Sigmoid colon (tissue), 6 donors: ENCODE measurements at regions not wholly inside any gene's neighbourhood (a gene's known extent, or its start where the extent isn't known, plus 50 kb on each side); places are given as distances from the start of the nearest gene placed in this dataset.

Experiments
- DNase-seq: peaks from one replicate; pipeline ENCODE4 v3.0.0-alpha.2; 2019
- H3K27ac ChIP-seq, 4 donors: fragments of 200-600 bp; sonication (generic); one replicate each; pipeline ENCODE4 v1.5.1; 2016 to 2019; ENCODE audit warnings: mild to moderate bottlenecking in 1 of 4
- H3K27me3 ChIP-seq, 3 donors: fragments of 200-600 bp; sonication (generic); one replicate each; pipeline ENCODE4 v1.5.1; 2019; ENCODE audit warnings: mild to moderate bottlenecking in 1 of 3
- H3K36me3 ChIP-seq, 4 donors: fragments of 200-600 bp; sonication (generic); one replicate each; pipeline ENCODE4 v1.5.1; 2016 to 2019
- H3K4me1 ChIP-seq, 4 donors: fragments of 200-600 bp; sonication (generic); one replicate each; pipeline ENCODE4 v1.5.1; 2017 to 2019
- H3K4me3 ChIP-seq, 4 donors: fragments of 200-600 bp; sonication (generic); one replicate each; pipeline ENCODE4 v1.5.1; 2017 to 2019; ENCODE audit warnings: mild to moderate bottlenecking in 2 of 4, moderate library complexity in 1 of 4
- H3K9me3 ChIP-seq, 4 donors: fragments of 200-600 bp in 3 of 4; sonication (generic) in 3 of 4; one replicate each; pipeline versions ENCODE4 v1.5.1 to v1.6.1; 2013 to 2019
- EP300 ChIP-seq, 4 donors: sonication (generic); formaldehyde crosslinking; IDR thresholded peaks; one replicate each; pipeline ENCODE4 v1.6.1; 2017; ENCODE audit warnings: antibody characterized with exemption in 4 of 4
- POLR2A ChIP-seq, 2 donors: fragments of 450-650 bp; IDR thresholded peaks; one replicate each; pipeline ENCODE4 v1.6.1; 2016; ENCODE audit warnings: antibody characterized with exemption in 2 of 2, mild to moderate bottlenecking in 2 of 2, moderate library complexity in 2 of 2
- POLR2AphosphoS5 ChIP-seq, 4 donors: sonication (generic); formaldehyde crosslinking; IDR thresholded peaks; one replicate each; pipeline ENCODE4 v1.6.1; 2017; ENCODE audit warnings: antibody characterized with exemption in 4 of 4
- WGBS, 2 donors: extraction: QIAGEN DNeasy Blood & Tissue Kit; methylation state at CpG; one replicate each; pipeline ENCODE4 v1.1.7; 2013; 5-methylcytosine and 5-hydroxymethylcytosine counted together
- intact Hi-C: fragments of 100-400 bp; cut with DNase I; formaldehyde crosslinking; loops from one replicate; pipeline ENCODE4 v1.15.1; 2023
- TF ChIP-seq, protein P1 (sequence below), 4 experiments: fragments of 450-650 bp in 3 of 4; fragments of 200-600 bp in 1 of 4; IDR thresholded peaks; one replicate each; pipeline ENCODE4 v1.5.1; 2016 to 2019; ENCODE audit warnings: antibody characterized with exemption in 4 of 4, mild to moderate bottlenecking in 3 of 4, moderate library complexity in 2 of 4
- donor health status: healthy with polysubstance abuse.
- donor health status: healthy.

DNA sequence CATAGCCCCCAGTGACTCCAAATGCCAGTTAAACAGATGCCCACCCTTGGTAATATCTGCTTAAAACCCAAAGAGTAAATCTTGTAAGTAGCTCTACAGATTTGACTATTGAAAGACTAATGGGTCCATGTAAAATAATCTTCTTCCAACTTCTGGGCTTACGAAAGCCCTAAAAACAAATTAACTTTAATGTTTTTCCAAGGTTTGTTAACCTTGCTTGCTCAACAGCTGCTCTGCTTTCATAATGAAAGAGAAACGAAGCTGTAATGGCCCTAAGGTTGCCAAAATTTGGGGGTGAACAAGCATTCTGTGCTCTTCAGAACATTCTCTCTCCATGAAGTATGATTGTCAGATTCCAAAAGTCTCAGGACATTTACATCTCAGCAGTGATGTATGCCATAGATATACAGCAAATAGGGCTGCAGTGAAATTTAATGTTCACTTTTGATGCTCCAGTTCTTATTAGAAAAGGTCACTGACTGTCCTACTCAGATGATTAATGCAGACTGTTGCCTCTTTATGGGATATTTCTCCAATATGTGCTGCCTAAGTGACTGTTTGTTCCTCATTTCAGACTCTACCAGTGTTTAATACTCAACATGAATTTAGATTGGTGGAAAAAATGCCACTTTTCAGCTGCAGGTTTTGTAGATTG is 436.3 kb upstream of the CHST9 start:
- H3K27ac ChIP-seq = no peak overlapping the region
- H3K4me1 ChIP-seq = no peaks in the 10 kb centered on the region
- intact Hi-C loops = no loop called here
- TF ChIP-seq, protein P1, sequence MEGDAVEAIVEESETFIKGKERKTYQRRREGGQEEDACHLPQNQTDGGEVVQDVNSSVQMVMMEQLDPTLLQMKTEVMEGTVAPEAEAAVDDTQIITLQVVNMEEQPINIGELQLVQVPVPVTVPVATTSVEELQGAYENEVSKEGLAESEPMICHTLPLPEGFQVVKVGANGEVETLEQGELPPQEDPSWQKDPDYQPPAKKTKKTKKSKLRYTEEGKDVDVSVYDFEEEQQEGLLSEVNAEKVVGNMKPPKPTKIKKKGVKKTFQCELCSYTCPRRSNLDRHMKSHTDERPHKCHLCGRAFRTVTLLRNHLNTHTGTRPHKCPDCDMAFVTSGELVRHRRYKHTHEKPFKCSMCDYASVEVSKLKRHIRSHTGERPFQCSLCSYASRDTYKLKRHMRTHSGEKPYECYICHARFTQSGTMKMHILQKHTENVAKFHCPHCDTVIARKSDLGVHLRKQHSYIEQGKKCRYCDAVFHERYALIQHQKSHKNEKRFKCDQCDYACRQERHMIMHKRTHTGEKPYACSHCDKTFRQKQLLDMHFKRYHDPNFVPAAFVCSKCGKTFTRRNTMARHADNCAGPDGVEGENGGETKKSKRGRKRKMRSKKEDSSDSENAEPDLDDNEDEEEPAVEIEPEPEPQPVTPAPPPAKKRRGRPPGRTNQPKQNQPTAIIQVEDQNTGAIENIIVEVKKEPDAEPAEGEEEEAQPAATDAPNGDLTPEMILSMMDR (IDR thresholded peaks at IDR 0.05) = no peak
- TF ChIP-seq POLR2A (IDR thresholded peaks at IDR 0.05) (no peak), POLR2AphosphoS5 (IDR thresholded peaks at IDR 0.05) (no peak), EP300 (IDR thresholded peaks at IDR 0.05) (no peak)
- no peaks in the 10 kb centered on the region for H3K36me3 ChIP-seq
- H3K9me3 ChIP-seq = no peaks in the 10 kb centered on the region
- WGBS, 2 donors = 36 to 58% methylated on average over 2 of the region's 2 CpGs
- DNase-seq = no peak
- no peak overlapping the region for H3K4me3 ChIP-seq
- H3K27me3 ChIP-seq = no peaks in the 10 kb centered on the region

DNA sequence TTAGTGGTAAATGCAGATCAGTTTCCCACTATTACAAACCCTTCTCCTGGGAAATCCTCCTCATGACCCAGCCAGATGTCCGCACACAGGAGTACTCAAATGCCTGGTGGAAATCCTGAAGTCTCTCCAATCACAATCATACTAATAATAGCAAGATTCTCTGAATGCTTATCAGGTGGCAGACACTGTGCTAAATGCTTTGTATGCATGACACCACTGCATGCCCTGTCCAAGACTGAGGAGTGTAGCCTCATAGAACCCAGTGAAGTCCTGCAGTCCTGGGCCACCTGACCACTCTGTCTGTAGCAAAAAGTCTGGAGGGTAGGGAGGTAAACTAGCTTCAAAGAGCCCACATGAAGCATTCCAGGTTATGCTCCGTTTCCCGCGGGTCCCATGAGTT is 434.8 kb upstream of the CHST9 start:
- WGBS, 2 donors = 88 to 94% methylated on average over 4 of the region's 4 CpGs
- H3K27ac ChIP-seq = no peak overlapping the region

DNA sequence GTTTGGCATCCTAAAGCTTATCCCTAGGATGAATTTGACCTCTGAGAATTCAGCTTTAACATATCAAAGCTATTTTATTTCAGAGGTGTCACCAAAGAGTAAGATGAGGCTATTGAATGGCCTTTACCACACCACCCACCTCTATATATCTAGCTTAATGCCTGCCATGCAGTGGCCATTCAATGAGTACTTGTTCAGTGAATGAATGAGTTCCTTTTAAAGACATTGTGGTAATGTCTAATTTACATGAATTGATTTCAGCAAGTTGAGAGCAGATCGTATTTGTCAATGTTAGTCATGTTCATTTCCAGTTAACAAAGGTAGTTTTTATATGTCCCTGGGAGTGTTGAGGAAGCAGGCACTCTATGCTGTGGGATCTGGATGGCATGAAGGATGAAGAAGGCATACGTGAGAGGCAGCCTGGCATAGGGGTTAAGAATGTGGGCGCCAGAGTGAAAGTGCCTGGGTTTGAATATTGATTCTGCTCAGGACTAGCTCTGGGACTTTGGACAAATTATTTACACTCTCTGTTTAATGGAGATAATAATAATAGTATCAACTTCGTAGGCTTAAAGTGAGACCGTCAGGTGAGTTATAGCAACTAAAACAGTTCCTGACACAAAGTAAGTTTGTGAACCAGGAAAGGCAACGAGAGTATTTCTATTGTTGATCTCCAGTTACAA is 434.1 kb upstream of the CHST9 start:
- no peaks in the 10 kb centered on the region for H3K36me3 ChIP-seq
- intact Hi-C loops = no loop called here
- WGBS, 2 donors = 73 to 85% methylated on average over 6 of the region's 6 CpGs
- no peaks in the 10 kb centered on the region for H3K4me1 ChIP-seq
- DNase-seq = no peak
- TF ChIP-seq POLR2AphosphoS5 (IDR thresholded peaks at IDR 0.05) (no peak), EP300 (IDR thresholded peaks at IDR 0.05) (no peak)
- H3K27ac ChIP-seq = no peak overlapping the region
- H3K4me3 ChIP-seq = no peak overlapping the region
- H3K27me3 ChIP-seq = no peaks in the 10 kb centered on the region
- no peaks in the 10 kb centered on the region for H3K9me3 ChIP-seq

More for the DNA sequence above, 434.8 kb upstream of the CHST9 start:
- no peak for DNase-seq
- Histone ChIP-seq H3K4me3 (no peak overlapping the region), H3K27me3 (no peaks in the 10 kb centered on the region), H3K9me3 (no peaks in the 10 kb centered on the region), H3K36me3 (no peaks in the 10 kb centered on the region), H3K4me1 (no peaks in the 10 kb centered on the region)
- intact Hi-C loops = no loop called here
- TF ChIP-seq EP300 (IDR thresholded peaks at IDR 0.05) (no peak), POLR2A (IDR thresholded peaks at IDR 0.05) (no peak), POLR2AphosphoS5 (IDR thresholded peaks at IDR 0.05) (no peak)
- TF ChIP-seq, protein P1 (IDR thresholded peaks at IDR 0.05) = no peak

DNA sequence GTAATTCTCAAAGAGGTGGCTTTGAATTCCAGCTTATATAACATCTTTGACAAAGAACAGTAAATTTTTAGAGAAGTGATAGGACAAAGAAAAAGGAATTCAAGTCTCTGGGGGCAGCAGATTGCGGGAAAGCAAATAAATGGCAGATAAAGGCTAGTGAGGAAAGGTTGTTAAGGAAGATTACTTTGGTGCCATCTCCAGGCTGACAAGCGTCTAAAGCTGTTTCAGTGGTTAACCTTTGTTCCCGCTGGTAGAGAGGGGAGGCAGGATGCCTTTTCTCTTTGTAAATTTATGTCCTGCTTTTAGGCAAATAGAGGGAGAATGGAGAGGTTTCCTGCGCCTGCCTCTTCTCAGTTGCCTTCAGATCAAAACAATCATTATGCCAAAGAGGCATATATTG is 431.2 kb upstream of the CHST9 start:
- WGBS, 2 donors = 33 to 65% methylated on average over 4 of the region's 4 CpGs
- DNase-seq = no peak
- Histone ChIP-seq H3K36me3 (no peaks in the 10 kb centered on the region), H3K27ac (no peak overlapping the region), H3K4me3 (no peak overlapping the region), H3K27me3 (no peaks in the 10 kb centered on the region), H3K4me1 (no peaks in the 10 kb centered on the region), H3K9me3 (no peaks in the 10 kb centered on the region)
- TF ChIP-seq, protein P1 (IDR thresholded peaks at IDR 0.05) = no peak
- TF ChIP-seq POLR2A (IDR thresholded peaks at IDR 0.05) = no peak
- TF ChIP-seq EP300 (IDR thresholded peaks at IDR 0.05) = no peak
- no peak for TF ChIP-seq POLR2AphosphoS5 (IDR thresholded peaks at IDR 0.05)
- intact Hi-C loops = no loop called here

DNA sequence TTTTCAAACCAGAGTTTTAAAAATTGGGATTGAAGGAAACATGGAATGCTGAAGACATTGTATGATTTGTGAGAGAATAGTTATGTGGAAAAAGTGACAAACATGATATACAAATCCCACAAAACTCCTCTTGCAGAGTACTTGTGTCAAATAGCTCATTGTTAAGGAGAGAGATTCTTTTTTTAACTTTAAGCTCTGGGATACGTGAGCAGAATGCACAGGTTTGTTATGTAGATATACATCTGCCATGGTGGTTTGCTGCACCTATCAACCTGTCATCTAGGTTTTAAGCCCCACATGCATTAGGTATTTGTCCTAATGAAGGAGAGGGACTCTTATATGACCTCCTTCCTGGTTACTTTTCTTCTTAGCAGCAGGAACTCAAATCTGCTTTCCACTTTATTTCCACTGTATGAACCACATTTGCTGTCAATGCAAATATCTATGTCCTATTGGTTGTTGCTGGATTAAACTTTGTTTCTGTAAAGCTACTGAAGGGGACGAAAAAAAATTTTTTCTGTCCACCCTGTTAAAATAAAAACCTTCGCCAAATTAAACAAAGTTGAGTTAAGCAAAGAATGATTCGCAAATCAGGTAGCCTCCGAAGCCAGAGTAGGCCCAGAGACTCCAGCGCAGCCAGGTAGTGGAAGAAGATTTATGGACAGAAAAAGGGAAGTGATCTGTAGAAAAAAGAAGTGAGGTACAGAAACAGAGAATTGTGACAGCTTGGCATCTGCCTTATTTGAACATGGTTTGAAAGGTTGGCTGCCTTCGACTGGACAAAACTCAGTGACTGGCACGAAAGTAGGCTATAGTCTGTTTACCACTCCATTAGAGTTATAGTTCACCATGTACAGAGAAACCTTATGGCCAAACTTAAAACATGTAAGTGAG is 430.1 kb upstream of the CHST9 start:
- intact Hi-C loops = no loop called here
- DNase-seq = no peak
- Histone ChIP-seq H3K9me3 (no peaks in the 10 kb centered on the region), H3K27me3 (no peaks in the 10 kb centered on the region), H3K4me3 (no peak overlapping the region), H3K4me1 (no peaks in the 10 kb centered on the region), H3K27ac (no peak overlapping the region), H3K36me3 (no peaks in the 10 kb centered on the region)
- TF ChIP-seq POLR2AphosphoS5 (IDR thresholded peaks at IDR 0.05) = no peak
- TF ChIP-seq, protein P1 (IDR thresholded peaks at IDR 0.05) = no peak
- no peak for TF ChIP-seq EP300 (IDR thresholded peaks at IDR 0.05)
- no peak for TF ChIP-seq POLR2A (IDR thresholded peaks at IDR 0.05)
- WGBS, 2 donors = 81 to 84% methylated on average over 8 of the region's 8 CpGs
